GM23338 (cell line): ENCODE measurements at regions not wholly inside any gene's neighbourhood (a gene's known extent, or its start where the extent isn't known, plus 50 kb on each side); places are given as distances from the start of the nearest gene placed in this dataset.

Experiments
- ATAC-seq: fragments of 200-7000 bp; cut with Tn5 transposase; 3 replicates; pipeline ENCODE4 v1.9.1; 2020
- DNase-seq: peaks from one replicate; pipeline ENCODE4 v3.0.0-alpha.2; 2015; ENCODE audit warnings: low spot score
- H2AFZ ChIP-seq: fragments of 200-600 bp; sonication (generic); 2 replicates; pipeline ENCODE4 v1.8.0; 2016; ENCODE audit warnings: antibody characterized with exemption, mild to moderate bottlenecking, moderate library complexity
- H3F3A ChIP-seq: fragments of 200-600 bp; sonication (generic); replicated peaks from 2 replicates; pipeline ENCODE4 v1.8.0; 2017; ENCODE audit warnings: antibody characterized with exemption, mixed run types, low read depth
- H3K27ac ChIP-seq: fragments of 200-600 bp; sonication (generic); 2 replicates; pipeline ENCODE4 v1.6.1; 2016; ENCODE audit warnings: low read depth
- H3K27me3 ChIP-seq: fragments of 200-600 bp; sonication (generic); 2 replicates; pipeline ENCODE4 v1.8.0; 2016; ENCODE audit warnings: mild to moderate bottlenecking, mixed run types, moderate library complexity; ENCODE audit not compliant: insufficient read depth
- H3K36me3 ChIP-seq: fragments of 200-600 bp; sonication (generic); 2 replicates; pipeline ENCODE4 v1.8.0; 2016; ENCODE audit warnings: mild to moderate bottlenecking; ENCODE audit not compliant: insufficient read depth
- H3K4me1 ChIP-seq: fragments of 200-600 bp; sonication (generic); 2 replicates; pipeline ENCODE4 v1.8.0; 2016; ENCODE audit warnings: mild to moderate bottlenecking, moderate library complexity; ENCODE audit not compliant: insufficient read depth
- H3K4me2 ChIP-seq: fragments of 200-600 bp; sonication (generic); 2 replicates; pipeline ENCODE4 v1.7.1; 2017; ENCODE audit warnings: mixed run types
- H3K4me3 ChIP-seq: fragments of 200-600 bp; sonication (generic); 2 replicates; pipeline ENCODE4 v1.6.1; 2016; ENCODE audit warnings: mixed run types
- H3K79me2 ChIP-seq: fragments of 200-600 bp; sonication (generic); replicated peaks from 2 replicates; pipeline ENCODE4 v1.8.0; 2017; ENCODE audit warnings: mild to moderate bottlenecking; ENCODE audit not compliant: insufficient read depth
- H3K9me2 ChIP-seq: fragments of 200-600 bp; sonication (generic); 2 replicates; pipeline ENCODE4 v1.8.0; 2017; ENCODE audit not compliant: insufficient read depth
- H4K20me1 ChIP-seq: fragments of 200-600 bp; sonication (generic); replicated peaks from 2 replicates; pipeline ENCODE4 v1.8.0; 2017; ENCODE audit warnings: mild to moderate bottlenecking; ENCODE audit not compliant: insufficient read depth
- H3K27ac Mint-ChIP-seq: 2 replicates; pipeline ENCODE4 v1.8.0; 2020; ENCODE audit warnings: inconsistent platforms, mild to moderate bottlenecking, moderate library complexity, mixed read lengths
- H3K27me3 Mint-ChIP-seq: 3 replicates; pipeline ENCODE4 v1.8.0; 2022; ENCODE audit warnings: low read depth, mild to moderate bottlenecking, moderate library complexity, mixed read lengths, inconsistent platforms; ENCODE audit not compliant: insufficient read depth, poor library complexity
- H3K36me3 Mint-ChIP-seq: 3 replicates; pipeline ENCODE4 v1.8.0; 2021; ENCODE audit warnings: low read depth, mild to moderate bottlenecking, inconsistent platforms, moderate library complexity, mixed read lengths
- H3K4me1 Mint-ChIP-seq: 3 replicates; pipeline ENCODE4 v1.8.0; 2020; ENCODE audit warnings: mild to moderate bottlenecking, inconsistent platforms, mixed read lengths
- H3K4me3 Mint-ChIP-seq: 3 replicates; pipeline ENCODE4 v1.8.0; 2021; ENCODE audit warnings: moderate library complexity, mild to moderate bottlenecking, inconsistent platforms, mixed read lengths
- H3K9me3 Mint-ChIP-seq: 3 replicates; pipeline ENCODE4 v1.8.0; 2020; ENCODE audit warnings: moderate library complexity, mild to moderate bottlenecking, inconsistent platforms, mixed read lengths
- CREB1 ChIP-seq: fragments of 250-450 bp; sonication (Bioruptor Pico); IDR thresholded peaks from 2 replicates; pipeline ENCODE4 v1.5.0; 2020; ENCODE audit warnings: low read depth, mild to moderate bottlenecking, moderate library complexity
- ETS1 ChIP-seq: IDR thresholded peaks from 2 replicates; pipeline ENCODE4 v1.6.1; 2016; ENCODE audit warnings: antibody characterized with exemption
- EZH2 ChIP-seq: fragments of 200-600 bp; sonication (generic); IDR thresholded peaks from one replicate; pipeline ENCODE4 v1.8.0; 2017; ENCODE audit warnings: antibody characterized with exemption, mild to moderate bottlenecking, low read depth; ENCODE audit not compliant: unreplicated experiment
- EZH2phosphoT487 ChIP-seq: fragments of 200-600 bp; sonication (generic); IDR thresholded peaks from one replicate; pipeline ENCODE4 v1.8.1; 2018; ENCODE audit warnings: antibody characterized with exemption; ENCODE audit not compliant: unreplicated experiment
- JUNB ChIP-seq: IDR thresholded peaks from one replicate; pipeline ENCODE4 v1.6.1; 2016; ENCODE audit warnings: antibody characterized with exemption; ENCODE audit not compliant: unreplicated experiment
- NANOG ChIP-seq: IDR thresholded peaks from 2 replicates; pipeline ENCODE4 v1.6.1; 2016; ENCODE audit warnings: antibody characterized with exemption, borderline replicate concordance
- REST ChIP-seq: IDR thresholded peaks from one replicate; pipeline ENCODE4 v1.6.1; 2018; ENCODE audit warnings: antibody characterized with exemption; ENCODE audit not compliant: unreplicated experiment
- STAT1 ChIP-seq: IDR thresholded peaks from one replicate; pipeline ENCODE4 v1.6.1; 2016; ENCODE audit warnings: antibody characterized with exemption; ENCODE audit not compliant: unreplicated experiment
- ZNF114 ChIP-seq: fragments of 250-450 bp; sonication (Bioruptor Pico); IDR thresholded peaks from 2 replicates; pipeline ENCODE4 v1.5.0; 2020; ENCODE audit warnings: mild to moderate bottlenecking, moderate library complexity
- ZNF331 ChIP-seq: fragments of 250-450 bp; sonication (Bioruptor Pico); IDR thresholded peaks from 2 replicates; pipeline ENCODE4 v1.5.0; 2020; ENCODE audit warnings: low read depth, mild to moderate bottlenecking, moderate library complexity
- TF ChIP-seq, protein P1 (sequence below): fragments of 250-450 bp; sonication (Bioruptor Pico); IDR thresholded peaks from 2 replicates; pipeline ENCODE4 v1.5.0; 2020; ENCODE audit warnings: mild to moderate bottlenecking, moderate library complexity
- TF ChIP-seq, protein P2 (sequence below), 2 experiments: fragments of 200-600 bp in 1 of 2; sonication (generic) in 1 of 2; conservative IDR thresholded peaks; 2 replicates each; pipeline versions ENCODE4 v1.5.1 to v1.6.1; 2016 to 2017; ENCODE audit warnings: antibody characterized with exemption in 2 of 2, low read depth in 2 of 2, mild to moderate bottlenecking in 2 of 2, moderate library complexity in 1 of 2

- Histone ChIP-seq H3K27ac (no peak overlapping the region), H3K79me2 (no peaks in the 10 kb centered on the region), H2AFZ (peak overlapping the region; percentile 35; the same call in 1 of the 2 replicates), H4K20me1 (no peaks in the 10 kb centered on the region), H3K36me3 (no peaks in the 10 kb centered on the region; the same call in 1 of the 2 replicates), H3K9me2 (no peaks in the 10 kb centered on the region), H3F3A (0 out of 2 replicates have a peak, but pooled peaks cover 7% of the 10 kb centered on the region), H3K27me3 (no peaks in the 10 kb centered on the region), H3K4me2 (no peak overlapping the region), H3K4me3 (no peak overlapping the region), H3K4me1 (peaks cover 14% of the 10 kb centered on the region)
- no peak for TF ChIP-seq ZNF331 (CRISPR knock-in tag)
- no peak for TF ChIP-seq JUNB
- no peak for TF ChIP-seq ZNF114 (CRISPR knock-in tag)
- TF ChIP-seq STAT1: no peak
- TF ChIP-seq ETS1: no peak
- TF ChIP-seq, protein P1, sequence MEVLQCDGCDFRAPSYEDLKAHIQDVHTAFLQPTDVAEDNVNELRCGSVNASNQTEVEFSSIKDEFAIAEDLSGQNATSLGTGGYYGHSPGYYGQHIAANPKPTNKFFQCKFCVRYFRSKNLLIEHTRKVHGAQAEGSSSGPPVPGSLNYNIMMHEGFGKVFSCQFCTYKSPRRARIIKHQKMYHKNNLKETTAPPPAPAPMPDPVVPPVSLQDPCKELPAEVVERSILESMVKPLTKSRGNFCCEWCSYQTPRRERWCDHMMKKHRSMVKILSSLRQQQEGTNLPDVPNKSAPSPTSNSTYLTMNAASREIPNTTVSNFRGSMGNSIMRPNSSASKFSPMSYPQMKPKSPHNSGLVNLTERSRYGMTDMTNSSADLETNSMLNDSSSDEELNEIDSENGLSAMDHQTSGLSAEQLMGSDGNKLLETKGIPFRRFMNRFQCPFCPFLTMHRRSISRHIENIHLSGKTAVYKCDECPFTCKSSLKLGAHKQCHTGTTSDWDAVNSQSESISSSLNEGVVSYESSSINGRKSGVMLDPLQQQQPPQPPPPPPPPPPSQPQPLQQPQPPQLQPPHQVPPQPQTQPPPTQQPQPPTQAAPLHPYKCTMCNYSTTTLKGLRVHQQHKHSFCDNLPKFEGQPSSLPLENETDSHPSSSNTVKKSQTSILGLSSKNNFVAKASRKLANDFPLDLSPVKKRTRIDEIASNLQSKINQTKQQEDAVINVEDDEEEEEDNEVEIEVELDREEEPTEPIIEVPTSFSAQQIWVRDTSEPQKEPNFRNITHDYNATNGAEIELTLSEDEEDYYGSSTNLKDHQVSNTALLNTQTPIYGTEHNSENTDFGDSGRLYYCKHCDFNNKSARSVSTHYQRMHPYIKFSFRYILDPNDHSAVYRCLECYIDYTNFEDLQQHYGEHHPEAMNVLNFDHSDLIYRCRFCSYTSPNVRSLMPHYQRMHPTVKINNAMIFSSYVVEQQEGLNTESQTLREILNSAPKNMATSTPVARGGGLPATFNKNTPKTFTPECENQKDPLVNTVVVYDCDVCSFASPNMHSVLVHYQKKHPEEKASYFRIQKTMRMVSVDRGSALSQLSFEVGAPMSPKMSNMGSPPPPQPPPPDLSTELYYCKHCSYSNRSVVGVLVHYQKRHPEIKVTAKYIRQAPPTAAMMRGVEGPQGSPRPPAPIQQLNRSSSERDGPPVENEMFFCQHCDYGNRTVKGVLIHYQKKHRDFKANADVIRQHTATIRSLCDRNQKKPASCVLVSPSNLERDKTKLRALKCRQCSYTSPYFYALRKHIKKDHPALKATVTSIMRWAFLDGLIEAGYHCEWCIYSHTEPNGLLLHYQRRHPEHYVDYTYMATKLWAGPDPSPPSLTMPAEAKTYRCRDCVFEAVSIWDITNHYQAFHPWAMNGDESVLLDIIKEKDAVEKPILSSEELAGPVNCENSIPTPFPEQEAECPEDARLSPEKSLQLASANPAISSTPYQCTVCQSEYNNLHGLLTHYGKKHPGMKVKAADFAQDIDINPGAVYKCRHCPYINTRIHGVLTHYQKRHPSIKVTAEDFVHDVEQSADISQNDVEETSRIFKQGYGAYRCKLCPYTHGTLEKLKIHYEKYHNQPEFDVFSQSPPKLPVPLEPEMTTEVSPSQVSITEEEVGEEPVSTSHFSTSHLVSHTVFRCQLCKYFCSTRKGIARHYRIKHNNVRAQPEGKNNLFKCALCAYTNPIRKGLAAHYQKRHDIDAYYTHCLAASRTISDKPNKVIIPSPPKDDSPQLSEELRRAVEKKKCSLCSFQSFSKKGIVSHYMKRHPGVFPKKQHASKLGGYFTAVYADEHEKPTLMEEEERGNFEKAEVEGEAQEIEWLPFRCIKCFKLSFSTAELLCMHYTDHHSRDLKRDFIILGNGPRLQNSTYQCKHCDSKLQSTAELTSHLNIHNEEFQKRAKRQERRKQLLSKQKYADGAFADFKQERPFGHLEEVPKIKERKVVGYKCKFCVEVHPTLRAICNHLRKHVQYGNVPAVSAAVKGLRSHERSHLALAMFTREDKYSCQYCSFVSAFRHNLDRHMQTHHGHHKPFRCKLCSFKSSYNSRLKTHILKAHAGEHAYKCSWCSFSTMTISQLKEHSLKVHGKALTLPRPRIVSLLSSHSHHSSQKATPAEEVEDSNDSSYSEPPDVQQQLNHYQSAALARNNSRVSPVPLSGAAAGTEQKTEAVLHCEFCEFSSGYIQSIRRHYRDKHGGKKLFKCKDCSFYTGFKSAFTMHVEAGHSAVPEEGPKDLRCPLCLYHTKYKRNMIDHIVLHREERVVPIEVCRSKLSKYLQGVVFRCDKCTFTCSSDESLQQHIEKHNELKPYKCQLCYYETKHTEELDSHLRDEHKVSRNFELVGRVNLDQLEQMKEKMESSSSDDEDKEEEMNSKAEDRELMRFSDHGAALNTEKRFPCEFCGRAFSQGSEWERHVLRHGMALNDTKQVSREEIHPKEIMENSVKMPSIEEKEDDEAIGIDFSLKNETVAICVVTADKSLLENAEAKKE: no peak
- TF ChIP-seq CREB1 (CRISPR knock-in tag): no peak
- TF ChIP-seq, protein P2, sequence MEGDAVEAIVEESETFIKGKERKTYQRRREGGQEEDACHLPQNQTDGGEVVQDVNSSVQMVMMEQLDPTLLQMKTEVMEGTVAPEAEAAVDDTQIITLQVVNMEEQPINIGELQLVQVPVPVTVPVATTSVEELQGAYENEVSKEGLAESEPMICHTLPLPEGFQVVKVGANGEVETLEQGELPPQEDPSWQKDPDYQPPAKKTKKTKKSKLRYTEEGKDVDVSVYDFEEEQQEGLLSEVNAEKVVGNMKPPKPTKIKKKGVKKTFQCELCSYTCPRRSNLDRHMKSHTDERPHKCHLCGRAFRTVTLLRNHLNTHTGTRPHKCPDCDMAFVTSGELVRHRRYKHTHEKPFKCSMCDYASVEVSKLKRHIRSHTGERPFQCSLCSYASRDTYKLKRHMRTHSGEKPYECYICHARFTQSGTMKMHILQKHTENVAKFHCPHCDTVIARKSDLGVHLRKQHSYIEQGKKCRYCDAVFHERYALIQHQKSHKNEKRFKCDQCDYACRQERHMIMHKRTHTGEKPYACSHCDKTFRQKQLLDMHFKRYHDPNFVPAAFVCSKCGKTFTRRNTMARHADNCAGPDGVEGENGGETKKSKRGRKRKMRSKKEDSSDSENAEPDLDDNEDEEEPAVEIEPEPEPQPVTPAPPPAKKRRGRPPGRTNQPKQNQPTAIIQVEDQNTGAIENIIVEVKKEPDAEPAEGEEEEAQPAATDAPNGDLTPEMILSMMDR (conservative IDR thresholded peaks at IDR 0.05; ENCODE audit: low read depth in 2 of 2): no peak
- TF ChIP-seq EZH2: no peak
- no peak for TF ChIP-seq EZH2phosphoT487
- TF ChIP-seq NANOG: no peak
- no peak for TF ChIP-seq REST
- Mint-ChIP-seq H3K9me3 (no peaks in the 10 kb centered on the region), H3K27me3 (peaks cover 4% of the 10 kb centered on the region), H3K36me3 (no peaks in the 10 kb centered on the region), H3K4me1 (peaks cover 16% of the 10 kb centered on the region), H3K4me3 (no peak overlapping the region), H3K27ac (no peak overlapping the region)
- ATAC-seq (no peak), DNase-seq (no peak)
Observed at GRCh38 chr5:124810396-124811006, 64.1 kb upstream of the ZNF608 start.
